ENCODE measurements at regions not wholly inside any gene's neighbourhood (a gene's known extent, or its start where the extent isn't known, plus 50 kb on each side); places are given as distances from the start of the nearest gene placed in this dataset.

- TF ChIP-seq PBX2 (CRISPR knock-in tag; IDR thresholded peaks at IDR 0.05; ENCODE audit: low read depth) (no peak), PBX2 (tag; conservative IDR thresholded peaks at IDR 0.05; ENCODE audit: low read depth) (no peak), RNF2 (IDR thresholded peaks at IDR 0.05) (peak; percentile 48; the same call in 1 of the 2 replicates), ELF1 (tag; IDR thresholded peaks at IDR 0.05) (no peak), CGGBP1 (CRISPR knock-in tag; IDR thresholded peaks at IDR 0.05) (no peak), NCOR1 (IDR thresholded peaks at IDR 0.05) (peak; percentile 55; the same call in 1 of the 2 replicates), SP1 (CRISPR knock-in tag; IDR thresholded peaks at IDR 0.05) (no peak), CCNT2 (IDR thresholded peaks at IDR 0.05; ENCODE audit: borderline replicate concordance, extremely low read depth, insufficient read length, low read depth, low read length) (peak; percentile 50), ZSCAN32 (CRISPR knock-in tag; IDR thresholded peaks at IDR 0.05) (no peak), CBFB (CRISPR knock-in tag; IDR thresholded peaks at IDR 0.05) (no peak), ZNF165 (CRISPR knock-in tag; IDR thresholded peaks at IDR 0.05; ENCODE audit: borderline replicate concordance) (no peak), ZNF23 (CRISPR knock-in tag; IDR thresholded peaks at IDR 0.05) (no peak), SP2 (IDR thresholded peaks at IDR 0.05; ENCODE audit: extremely low read depth, low read depth, low read length, poor library complexity, severe bottlenecking) (no peak), ARHGAP35 (IDR thresholded peaks at IDR 0.05; ENCODE audit: partially characterized antibody) (no peak), KLF10 (CRISPR knock-in tag; IDR thresholded peaks at IDR 0.05) (no peak), HIVEP1 (CRISPR knock-in tag; IDR thresholded peaks at IDR 0.05) (no peak), CBX3 (IDR thresholded peaks at IDR 0.05; ENCODE audit: borderline replicate concordance in 1 of 2, low read length in 2 of 2) (no peak; a peak in 1 of 3 replicates), YY1 (IDR thresholded peaks at IDR 0.05; ENCODE audit: borderline replicate concordance in 1 of 3, control insufficient read depth in 1 of 3, extremely low read depth in 1 of 3, insufficient read depth in 3 of 3, insufficient read length in 1 of 3, insufficient replicate concordance in 2 of 3, low read depth in 1 of 3, low read length in 2 of 3) (peak in 1 of 3 experiments; percentile 4), GABPB1 (CRISPR knock-in tag; IDR thresholded peaks at IDR 0.05) (no peak), HNRNPK (IDR thresholded peaks at IDR 0.05; ENCODE audit: low read depth, low read length, poor library complexity, severe bottlenecking) (no peak), SMARCE1 (IDR thresholded peaks at IDR 0.05) (0 out of 2 replicates have a peak, but pooled peaks have one; percentile 36), SETDB1 (IDR thresholded peaks at IDR 0.05; ENCODE audit: low read length) (no peak)
Observed at GRCh38 chr20:23136893-23137745, 51.0 kb upstream of the CD93 start (continued).
